GM21576 (cell line): ENCODE measurements at regions not wholly inside any gene's neighbourhood (a gene's known extent, or its start where the extent isn't known, plus 50 kb on each side); places are given as distances from the start of the nearest gene placed in this dataset.

ENCODE experiments used
- ATAC-seq: cut with Tn5 transposase; IDR thresholded peaks from one replicate; pipeline ENCODE4 v1.9.1; 2021; ENCODE audit warnings: mild to moderate bottlenecking, moderate library complexity; ENCODE audit not compliant: unreplicated experiment

DNA sequence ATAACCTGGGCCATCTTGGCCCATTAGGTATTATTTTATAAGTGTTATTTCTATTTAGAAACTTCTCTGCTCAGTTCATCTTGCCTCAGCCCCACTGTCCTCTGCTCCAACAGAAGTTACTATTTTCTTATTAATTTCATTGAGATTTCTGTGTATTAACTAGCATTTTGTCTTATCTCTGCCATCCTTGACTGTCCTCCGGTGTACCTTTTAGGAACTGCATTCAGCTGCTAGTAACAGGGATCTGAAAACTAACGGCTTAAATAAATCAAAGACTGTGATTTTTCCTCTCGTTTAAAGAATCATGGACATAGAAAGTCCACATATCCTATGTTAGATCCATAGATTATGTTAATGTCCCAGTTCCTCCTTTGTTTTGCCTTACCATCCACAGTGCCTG lies 382.5 kb downstream of the MATN1 start:
- no peak for ATAC-seq

DNA sequence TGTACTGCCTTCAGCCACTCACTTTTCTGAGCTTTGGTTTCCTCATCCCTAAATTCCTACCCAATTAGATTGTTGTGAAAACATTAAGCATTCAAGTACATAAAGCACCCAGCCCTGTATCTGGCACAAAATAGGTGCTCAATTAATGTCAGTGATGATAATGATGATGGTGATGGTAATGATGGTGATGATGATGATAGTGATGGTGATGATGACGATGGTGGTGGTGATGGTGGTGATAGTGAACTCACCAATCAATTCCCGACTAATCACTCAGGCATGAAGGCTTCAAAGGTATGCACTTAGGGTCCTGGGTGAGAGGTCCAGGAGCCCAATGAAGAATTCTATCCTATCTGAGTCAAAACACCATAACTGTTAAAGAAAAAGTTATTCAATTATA lies 383.5 kb downstream of the MATN1 start:
- ATAC-seq, result no peak

DNA sequence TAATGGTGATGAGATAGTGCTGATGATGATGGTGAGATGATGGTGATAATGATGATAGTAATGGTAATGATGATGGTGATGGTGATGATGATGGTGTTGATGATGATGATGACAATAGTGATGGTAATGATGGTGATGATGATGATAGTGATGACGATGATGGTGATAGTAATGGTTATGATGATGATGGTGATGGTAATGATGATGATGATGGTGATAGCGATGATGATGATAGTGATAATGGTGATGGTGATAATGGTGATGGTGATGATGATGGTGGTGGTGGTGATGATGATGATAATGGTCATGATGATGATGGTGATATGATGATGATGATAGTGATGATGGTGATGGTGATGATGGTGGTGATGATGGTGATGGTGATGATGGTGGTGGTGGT lies 384.6 kb downstream of the MATN1 start:
- ATAC-seq, result no peak

DNA sequence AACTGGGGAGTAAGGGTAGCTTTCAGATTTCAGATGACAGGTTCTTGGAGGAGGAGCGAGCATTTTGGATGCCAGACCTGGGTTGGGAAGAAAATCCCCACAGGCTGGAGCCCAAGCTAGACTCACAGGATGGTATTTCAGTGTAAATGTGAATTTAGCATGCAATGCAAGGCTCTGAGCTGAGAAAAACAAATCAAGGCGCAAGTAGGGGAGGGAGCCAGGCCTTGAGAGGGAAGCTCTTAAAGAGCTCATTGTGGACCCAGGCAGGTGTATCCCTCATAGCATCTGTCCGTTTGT lies 386.1 kb downstream of the MATN1 start:
- no peak for ATAC-seq

DNA sequence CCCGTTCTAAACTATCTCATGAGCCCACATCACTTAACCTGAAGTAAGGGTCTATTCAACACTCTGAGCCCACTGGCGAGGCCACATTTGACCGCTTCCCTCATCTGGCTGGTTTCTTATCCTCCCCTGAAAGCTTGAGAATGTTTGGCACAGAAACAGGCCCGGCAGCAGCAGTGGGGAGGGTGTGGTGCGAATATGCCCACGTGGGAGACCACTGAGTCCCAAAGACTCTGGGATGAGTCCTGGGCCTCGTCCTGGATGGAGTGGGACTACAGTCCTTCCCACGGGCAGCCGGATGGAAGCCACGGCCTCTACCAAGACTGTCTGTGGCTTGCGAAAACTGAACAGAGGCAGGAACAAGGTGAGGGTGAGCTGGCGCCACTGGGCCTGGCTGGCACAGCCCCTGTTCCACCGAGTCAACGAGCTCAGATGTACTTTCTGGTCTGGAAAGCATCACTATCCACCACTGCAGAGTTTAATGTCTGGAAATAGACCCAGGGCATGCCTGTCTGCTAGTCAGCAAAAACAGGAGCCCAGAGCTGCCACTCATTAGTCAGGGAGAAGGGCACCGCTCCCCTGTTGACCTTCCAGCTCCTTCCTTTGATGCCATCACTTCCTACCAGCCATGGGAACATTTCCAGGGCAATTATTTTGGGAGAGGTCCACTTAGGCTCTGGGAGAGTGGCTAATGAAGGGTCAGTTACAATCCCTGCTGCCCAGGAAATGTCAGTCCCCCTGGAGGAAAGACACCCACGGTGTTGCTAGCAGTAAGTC lies 386.6 kb downstream of the MATN1 start:
- no peak for ATAC-seq

DNA sequence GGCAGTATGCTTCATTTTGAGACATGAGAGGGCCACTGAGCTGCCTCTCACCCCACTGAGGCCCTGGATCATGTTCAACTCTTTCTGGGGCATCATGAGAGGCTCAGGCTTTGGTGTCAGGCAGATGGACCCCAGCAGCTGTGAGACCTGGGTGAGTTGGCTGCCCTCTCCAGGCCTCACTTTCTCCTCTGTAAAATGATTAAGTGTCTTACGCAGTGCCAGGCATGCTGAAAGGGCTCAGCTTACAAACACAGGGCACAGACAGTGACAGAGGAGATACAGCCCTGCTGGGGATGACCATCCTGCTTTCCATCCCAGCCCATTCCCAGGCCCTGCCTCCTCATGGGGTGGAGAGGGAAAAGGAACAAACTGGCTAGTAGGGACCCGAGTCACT lies 387.4 kb downstream of the MATN1 start:
- ATAC-seq, result no peak

DNA sequence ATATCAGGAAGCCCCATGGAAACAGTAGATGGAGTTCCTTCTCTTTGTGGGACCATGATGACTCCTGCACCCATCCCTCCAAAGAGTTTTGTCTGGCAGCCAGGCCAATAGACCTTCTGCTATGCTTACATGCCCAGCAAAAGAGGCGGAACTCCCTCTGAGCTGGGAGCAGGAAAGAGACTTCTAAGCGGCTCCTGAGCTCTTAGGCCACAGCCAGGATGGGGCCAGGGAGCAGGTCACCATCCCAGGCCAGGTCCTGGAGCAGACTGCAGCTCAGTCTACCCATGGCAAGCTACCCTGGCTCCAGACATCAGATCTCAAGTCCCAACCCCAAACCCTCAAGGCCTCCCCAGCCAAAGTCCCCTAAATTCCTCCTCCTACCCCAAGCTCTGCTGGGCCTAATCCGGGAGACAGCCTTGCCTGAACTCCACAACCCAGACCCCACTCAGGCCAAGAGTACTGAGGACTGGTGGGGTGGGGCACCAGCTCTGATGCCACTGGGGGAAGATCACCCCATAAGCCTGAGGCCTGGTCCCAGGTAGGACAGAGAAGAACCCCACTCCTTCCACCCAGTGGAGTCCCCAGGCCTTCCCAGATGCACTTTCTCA lies 387.9 kb downstream of the MATN1 start:
- no peak for ATAC-seq

DNA sequence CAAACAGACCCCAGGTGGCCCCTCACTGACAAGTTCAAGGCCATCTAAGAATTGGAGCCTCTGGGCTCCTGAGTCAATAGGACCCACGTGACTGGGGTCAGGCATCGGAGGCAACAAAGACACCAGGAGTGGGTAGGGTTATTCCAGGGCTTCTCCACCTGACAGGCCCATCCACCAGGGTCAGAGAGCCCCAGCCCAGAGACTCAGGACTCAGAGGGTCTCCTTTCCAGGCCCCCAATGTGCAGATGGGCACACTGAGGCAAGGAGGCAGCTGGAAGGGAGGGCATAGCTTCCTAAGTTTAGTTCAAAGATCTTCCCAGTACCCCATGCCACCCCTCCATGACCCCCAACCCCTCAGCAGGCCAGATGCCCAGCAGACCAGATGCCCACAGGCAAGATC lies 388.6 kb downstream of the MATN1 start:
- ATAC-seq, result no peak

DNA sequence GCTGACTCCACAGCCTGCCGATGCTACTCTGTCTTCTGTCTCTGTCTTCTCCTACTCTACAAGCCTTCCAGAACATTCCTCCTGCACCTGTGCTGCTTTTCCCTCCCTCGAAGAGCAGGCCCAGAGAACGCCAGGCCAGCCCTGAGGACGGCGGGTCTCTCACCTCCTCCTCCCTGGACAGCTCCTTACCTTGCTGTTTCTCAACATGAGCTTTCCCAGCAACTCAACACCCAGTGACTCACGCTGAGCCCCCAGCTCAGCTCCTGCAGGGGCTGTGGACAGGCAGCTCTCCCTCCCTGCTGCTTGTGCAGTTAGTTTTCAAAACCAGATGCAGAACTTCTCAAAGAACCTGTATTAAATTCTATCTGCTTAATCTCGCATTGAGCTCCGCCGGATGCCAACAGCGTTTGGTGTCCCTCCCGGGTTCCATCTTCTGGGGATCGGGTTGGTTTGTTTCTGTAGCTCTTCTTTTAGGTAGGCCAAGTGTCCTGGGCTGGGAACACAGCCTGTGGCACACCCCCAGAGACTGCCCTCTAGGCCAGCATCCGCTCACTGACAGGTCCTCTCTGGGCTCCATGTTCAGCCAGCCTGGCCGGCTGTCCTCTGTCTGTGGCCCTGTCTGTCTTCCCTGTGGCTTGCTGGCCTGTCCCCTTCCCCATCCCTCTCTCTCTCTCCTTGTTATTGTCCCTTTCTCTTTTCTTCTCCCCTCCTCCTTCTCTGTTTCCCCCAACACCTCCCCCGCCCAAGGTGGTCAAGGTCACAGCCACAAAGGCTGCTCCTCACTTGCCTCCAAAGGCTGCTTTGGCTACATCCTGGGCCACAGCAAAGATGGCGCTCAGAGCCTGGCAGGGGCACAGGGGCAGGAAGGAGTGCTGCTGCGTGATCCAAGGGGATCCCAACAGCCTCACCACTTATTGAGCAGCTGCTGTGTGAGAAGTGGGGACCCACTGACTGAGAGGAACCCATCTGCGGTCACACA lies 391.0 kb downstream of the MATN1 start:
- ATAC-seq, result no peak

DNA sequence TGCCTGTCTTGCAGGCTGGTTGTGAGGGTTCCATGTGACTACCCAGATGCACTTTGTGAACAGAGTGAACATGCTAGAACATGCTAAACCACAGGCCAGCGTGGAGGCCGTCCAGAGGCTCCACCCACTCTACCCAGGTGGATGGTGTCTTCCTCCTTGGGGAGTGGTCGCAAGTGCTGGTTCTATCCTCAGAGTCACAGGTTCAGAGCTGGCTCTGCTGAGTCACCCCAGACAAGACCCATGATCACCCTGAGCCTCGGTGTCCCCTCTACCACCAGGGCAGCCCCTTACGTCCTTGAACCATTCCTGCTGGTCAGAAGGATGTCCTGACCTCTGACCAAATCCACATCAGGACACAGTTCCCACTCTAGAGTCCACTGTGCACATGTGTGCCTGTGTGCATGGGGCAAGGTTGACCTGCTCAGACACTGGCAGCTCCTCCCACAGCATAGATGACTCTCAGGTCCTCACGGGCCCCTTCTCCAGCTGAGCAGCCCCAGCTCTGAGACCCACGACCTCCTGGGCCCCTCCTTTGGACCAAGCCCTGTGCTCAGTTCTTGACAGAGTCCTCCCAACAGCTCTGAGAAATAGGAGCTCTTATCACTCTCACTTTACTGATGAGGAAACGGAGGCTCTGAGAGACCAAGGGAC lies 391.8 kb downstream of the MATN1 start:
- ATAC-seq, result no peak

DNA sequence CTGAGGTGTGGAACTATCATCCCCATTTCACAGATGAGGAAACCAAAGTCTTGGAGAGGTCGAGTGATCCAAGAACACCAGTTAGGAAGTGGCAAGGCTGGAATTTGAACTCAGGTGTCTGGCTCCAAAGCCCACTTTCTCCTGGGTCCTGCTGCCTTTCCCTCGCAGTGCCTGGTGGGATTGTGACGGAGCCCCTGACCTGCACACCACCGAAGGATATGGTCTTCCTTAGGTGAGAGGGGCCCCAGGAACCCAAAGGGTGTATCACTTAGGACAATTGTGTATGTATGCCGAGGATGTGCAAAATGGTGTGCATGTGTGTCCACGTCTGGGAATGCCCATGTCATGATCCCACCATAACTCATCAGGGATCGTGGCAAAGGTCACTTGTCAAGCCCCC lies 392.7 kb downstream of the MATN1 start:
- ATAC-seq, result no peak

DNA sequence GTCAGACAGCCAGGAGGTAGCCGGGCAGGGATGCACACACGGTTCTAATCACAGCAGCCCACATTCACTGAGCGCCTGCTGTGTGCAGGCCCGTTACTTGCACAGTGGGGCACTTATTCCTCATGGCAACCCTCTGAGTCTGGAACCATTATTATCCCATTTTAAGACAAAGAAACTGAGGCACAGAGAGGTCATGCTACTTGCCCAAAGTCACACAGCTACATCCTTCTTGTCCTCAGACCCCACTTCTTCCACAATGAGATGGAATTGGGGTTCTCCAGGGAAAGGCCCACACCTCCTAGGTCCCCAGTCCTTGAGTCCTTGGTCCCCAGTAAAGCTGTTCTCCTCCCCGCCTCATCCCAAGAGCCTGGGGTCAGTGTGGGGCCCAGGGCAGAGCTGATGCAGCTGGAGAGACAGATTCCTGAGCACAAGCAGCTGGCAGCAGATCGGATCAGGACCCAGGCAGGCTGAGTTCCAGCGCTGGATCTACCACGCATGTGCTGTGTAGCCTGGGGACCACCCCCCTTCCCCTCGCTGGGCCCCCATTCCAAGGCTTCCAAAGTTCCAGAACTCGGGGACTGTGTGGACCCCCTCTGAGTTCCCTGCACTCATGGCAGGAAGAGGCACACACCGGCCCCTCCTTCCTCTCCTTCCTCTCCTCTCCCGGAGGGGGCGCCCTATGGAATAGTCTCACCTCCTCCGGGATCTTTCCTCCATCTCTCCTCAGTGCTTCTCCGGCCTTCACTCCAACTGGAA lies 393.4 kb downstream of the MATN1 start:
- no peak for ATAC-seq

DNA sequence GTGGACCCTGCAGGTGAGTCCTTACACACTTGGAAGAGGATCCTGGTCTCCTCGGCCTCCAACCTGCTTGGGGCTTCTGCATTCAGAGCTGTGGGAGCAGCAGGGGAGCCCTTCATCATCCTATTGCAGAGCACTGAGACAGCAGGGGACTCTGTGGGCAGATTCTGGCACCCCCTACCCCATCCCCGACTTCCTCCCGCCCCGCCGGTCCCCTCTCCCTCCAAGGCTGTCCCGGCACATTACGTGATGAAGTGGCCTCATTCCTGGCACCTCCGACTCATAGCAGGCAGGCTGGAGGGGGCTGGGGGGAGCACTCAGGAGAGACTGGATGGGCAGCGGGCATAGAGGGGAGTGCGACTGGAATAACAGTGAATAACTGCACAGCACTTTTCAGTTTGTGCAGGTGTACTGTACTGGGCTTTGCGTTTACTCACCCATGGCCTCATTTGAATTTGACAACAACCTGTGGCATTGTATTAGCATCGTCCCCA lies 394.1 kb downstream of the MATN1 start:
- no peak for ATAC-seq

DNA sequence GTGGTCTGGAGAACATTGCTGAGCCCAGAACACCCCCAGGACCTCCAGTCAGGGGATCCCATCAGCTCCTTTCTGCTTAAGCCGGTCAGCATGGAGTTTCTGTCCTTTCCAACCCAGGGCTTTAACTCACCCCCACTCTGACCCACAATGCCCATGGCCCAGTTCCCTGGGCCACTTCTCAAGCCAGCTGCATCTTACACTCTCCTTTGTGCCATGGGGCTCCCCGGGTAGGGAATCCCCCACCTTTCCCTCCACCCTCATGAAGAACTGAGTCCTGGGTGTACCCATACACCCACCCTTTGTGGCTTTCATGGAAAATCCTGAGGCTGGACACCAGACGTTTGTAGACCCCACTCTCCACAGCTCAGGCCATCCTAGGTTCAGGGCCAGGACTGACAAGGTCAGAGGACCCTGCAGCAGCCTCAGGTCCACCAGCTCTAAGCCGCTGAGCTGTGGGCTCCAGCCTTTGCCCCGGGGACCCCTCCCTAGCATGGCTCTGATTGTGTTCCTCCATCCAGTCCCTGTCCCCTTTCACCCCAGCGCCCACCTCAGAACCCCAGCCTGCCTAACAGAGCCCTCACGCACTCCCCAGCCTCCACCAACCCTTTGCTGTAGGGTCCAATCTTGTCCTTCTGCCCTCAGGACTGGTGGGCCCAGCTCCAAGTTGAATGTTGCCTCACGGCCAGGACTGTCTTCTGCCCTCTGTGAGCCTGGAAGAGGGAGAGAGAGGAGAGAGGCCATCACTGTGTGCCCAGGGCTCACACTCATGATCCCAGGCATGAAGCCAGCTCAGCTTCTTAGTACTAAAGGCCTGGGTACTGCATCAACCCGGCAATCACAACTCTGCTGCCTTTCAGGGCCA lies 394.8 kb downstream of the MATN1 start:
- ATAC-seq, result no peak

DNA sequence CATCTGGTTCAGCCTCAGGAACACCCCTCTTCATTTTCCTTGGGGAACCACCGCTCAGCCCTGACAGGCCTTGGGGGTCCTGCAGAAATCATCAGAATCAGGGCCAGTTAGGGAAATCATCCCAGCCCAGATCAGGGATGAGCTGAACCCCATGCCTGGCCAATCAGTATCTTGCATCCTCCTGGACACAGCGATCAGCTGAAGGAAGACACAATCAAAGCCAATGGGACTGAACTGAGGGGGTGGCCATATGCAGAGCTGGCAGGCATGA lies 395.4 kb downstream of the MATN1 start:
- no peak for ATAC-seq

DNA sequence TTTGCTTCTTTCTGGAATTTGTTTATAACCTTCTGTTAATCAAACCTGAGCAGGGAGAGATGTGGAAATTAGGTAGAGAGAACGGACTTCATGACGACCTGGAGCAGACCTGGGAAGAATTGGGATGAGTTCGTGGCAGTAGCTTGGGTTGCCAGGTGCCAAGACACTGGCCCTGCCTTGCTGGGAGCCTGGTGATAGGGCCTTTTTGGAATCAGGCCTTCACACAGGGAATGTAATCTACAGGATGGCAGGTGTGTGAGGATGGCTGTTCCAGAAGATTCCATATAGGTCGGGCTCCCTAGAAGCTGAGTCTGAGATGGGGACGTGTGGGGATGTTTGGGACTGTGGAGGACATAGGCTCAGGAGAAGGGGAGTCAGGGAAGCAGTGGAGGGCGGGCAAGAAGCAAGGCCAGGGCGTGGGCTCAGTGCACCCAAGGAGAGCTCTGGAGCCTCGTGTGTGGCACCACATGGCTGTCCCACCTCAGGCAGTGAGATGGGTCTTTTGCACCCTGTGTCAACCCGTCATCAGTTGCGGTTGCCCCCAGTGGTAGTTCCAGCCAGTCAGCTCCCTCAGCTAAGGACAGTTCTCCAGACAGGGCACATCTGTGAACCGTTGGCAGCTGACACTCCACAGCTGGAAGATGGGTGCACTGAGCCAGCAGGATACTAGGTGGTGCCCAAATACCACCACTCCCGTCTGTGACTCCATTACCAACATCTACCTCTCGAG lies 395.9 kb downstream of the MATN1 start:
- ATAC-seq, result no peak

DNA sequence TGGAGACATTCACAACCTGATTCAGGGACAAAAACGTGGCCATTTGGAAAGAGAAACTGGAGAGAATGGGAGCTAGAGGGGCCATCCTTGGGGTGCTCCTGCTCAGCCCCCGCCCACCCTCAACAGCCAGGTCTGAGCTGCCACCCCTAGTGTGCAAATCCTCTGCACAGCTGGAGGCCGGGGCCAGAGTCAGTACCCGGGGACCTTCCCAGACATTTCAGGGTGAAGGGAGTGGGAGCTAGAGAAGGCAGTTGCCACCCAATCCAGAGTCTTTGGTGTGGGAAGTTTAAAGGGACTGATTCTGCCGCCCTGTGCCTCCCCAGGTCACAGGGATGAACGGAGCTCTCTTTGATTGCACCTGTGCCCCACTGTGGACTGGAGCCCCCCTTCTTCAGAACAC lies 397.4 kb downstream of the MATN1 start:
- no peak for ATAC-seq

DNA sequence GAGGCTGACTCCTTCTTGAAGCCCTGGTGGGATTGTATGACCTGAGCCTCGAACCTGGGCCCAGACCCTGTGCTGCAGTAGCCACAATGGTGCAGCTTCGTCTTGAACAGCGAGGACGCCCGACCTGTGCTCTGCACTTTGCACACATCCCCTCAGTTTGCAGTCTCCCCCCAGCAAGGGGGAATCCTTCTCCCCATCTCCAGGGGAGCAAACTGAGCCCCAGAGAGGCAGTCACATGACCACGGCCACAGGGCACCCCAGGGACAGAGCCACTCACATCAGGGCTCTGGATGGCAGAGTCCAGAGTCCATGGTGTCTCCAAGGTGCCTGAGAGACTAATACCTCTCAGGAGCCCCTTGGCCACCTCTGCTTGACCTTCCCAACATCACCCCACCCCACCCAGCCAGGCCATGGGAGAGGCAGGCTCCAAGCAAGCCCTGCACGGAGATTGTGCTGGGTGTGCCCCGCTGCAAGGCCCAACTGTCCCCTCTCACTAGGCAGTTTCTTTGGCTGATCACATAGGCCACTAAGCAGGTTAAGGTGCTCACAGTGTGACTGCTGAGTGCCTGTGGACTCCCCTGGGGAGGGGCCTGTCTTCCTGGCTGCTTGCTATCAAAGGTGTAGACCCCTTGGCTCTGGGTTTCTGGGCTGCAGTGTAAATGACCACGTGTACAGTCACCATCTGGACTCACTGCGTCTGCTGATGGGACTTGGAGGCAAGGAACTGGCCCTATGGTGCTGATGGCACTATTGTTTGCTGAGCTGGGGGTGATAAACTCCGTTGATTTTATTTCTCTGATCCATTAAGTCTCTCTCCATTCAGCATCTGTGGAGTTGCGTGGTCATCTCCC lies 398.1 kb downstream of the MATN1 start:
- no peak for ATAC-seq
